T-cell (primary cell): ENCODE measurements at regions not wholly inside any gene's neighbourhood (a gene's known extent, or its start where the extent isn't known, plus 50 kb on each side); places are given as distances from the start of the nearest gene placed in this dataset.

Experiments used
- ATAC-seq, 4 experiments: fragments of 200-7000 bp in 3 of 4; fragments of 150-1000 bp in 1 of 4; cut with Tn5 transposase; replicated peaks in 1 of 4; 1 replicate in 3 of 4; 2 replicates in 1 of 4; pipeline ENCODE4 v1.10.0; 2021; ENCODE audit warnings: moderate library complexity in 3 of 4, mild to moderate bottlenecking in 2 of 4, moderate number of reproducible peaks in 1 of 4
- CTCF ChIA-PET, 2 donors: fragments of 300-600 bp; sonication (Branson Sonifier 250); formaldehyde crosslinking; loops; one replicate each; lab custom pipeline; 2022; ENCODE audit warnings: antibody characterized with exemption in 2 of 2; lab: Charles Lee
- POLR2A ChIA-PET, 2 donors: fragments of 300-600 bp; sonication (Branson Sonifier 250); formaldehyde crosslinking; loops; one replicate each; lab custom pipeline; 2022; ENCODE audit warnings: antibody characterized with exemption in 2 of 2; lab: Charles Lee
- DNase-seq, 35 experiments: peaks; one replicate each; pipeline versions ENCODE4 v3.0.0 to v3.0.0-alpha.2; 2013 to 2023
- H3K27ac ChIP-seq: one replicate; pipeline ENCODE4 v1.5.1; 2013; ENCODE audit warnings: low read length
- H3K27me3 ChIP-seq, 2 experiments: replicated peaks in 1 of 2; 1 replicate in 1 of 2; 2 replicates in 1 of 2; pipeline versions ENCODE4 v1.6.1 to v1.7.0; 2013; ENCODE audit warnings: low read length in 1 of 2, mixed read lengths in 1 of 2; ENCODE audit not compliant: control insufficient read depth in 2 of 2, insufficient read depth in 2 of 2; ENCODE audit errors: extremely low read depth in 1 of 2
- H3K36me3 ChIP-seq, 2 donors: 1 replicate in 1 of 2; 2 replicates in 1 of 2; pipeline versions ENCODE4 v1.6.1 to v1.7.0; 2013; ENCODE audit warnings: low read length in 1 of 2; ENCODE audit not compliant: control insufficient read depth in 2 of 2, insufficient read depth in 1 of 2; ENCODE audit errors: extremely low read depth in 1 of 2
- H3K4me1 ChIP-seq, 2 experiments: 1 replicate in 1 of 2; 2 replicates in 1 of 2; pipeline versions ENCODE4 v1.6.1 to v1.7.0; 2013; ENCODE audit warnings: low read length in 2 of 2, mixed read lengths in 1 of 2; ENCODE audit not compliant: insufficient read depth in 2 of 2, control insufficient read depth in 1 of 2; ENCODE audit errors: extremely low read depth in 1 of 2
- H3K4me3 ChIP-seq, 2 donors: 1 replicate in 1 of 2; 2 replicates in 1 of 2; pipeline versions ENCODE4 v1.5.1 to v1.7.0; 2013; ENCODE audit warnings: mild to moderate bottlenecking in 2 of 2, low read length in 1 of 2, moderate library complexity in 1 of 2; ENCODE audit not compliant: control insufficient read depth in 1 of 2; ENCODE audit errors: extremely low read depth in 1 of 2
- H3K9me3 ChIP-seq: 2 replicates; pipeline ENCODE4 v1.7.0; 2013
- H3K27ac Mint-ChIP-seq, 2 donors: one replicate each; pipeline ENCODE4 v1.8.0; 2020 to 2021; ENCODE audit warnings: mild to moderate bottlenecking in 2 of 2, mixed read lengths in 2 of 2
- H3K27me3 Mint-ChIP-seq, 2 donors: one replicate each; pipeline ENCODE4 v1.8.0; 2021 to 2022; ENCODE audit warnings: mixed read lengths in 2 of 2
- H3K36me3 Mint-ChIP-seq: one replicate; pipeline ENCODE4 v1.8.0; 2021; ENCODE audit warnings: mixed read lengths
- H3K4me1 Mint-ChIP-seq, 3 donors: one replicate each; pipeline ENCODE4 v1.8.0; 2020 to 2022; ENCODE audit warnings: mixed read lengths in 3 of 3, mild to moderate bottlenecking in 1 of 3
- H3K4me3 Mint-ChIP-seq, 3 donors: one replicate each; pipeline ENCODE4 v1.8.0; 2020 to 2022; ENCODE audit warnings: mild to moderate bottlenecking in 3 of 3, mixed read lengths in 3 of 3, moderate library complexity in 3 of 3
- H3K9me3 Mint-ChIP-seq, 3 donors: one replicate each; pipeline ENCODE4 v1.8.0; 2020 to 2022; ENCODE audit warnings: mixed read lengths in 3 of 3
- WGBS: methylation state at CpG from one replicate; pipeline ENCODE4 v1.1.5; 2013; ENCODE audit warnings: missing lambda C conversion rate; ENCODE audit not compliant: insufficient coverage; 5-methylcytosine and 5-hydroxymethylcytosine counted together

- Mint-ChIP-seq H3K4me3 (no peak overlapping the region), H3K27me3 (no peaks in the 10 kb centered on the region), H3K9me3 (peaks cover 0 to 10% (median 0%) of the 10 kb centered on the region in 3 donors), H3K27ac (no peak overlapping the region), H3K4me1 (no peaks in the 10 kb centered on the region), H3K36me3 (no peaks in the 10 kb centered on the region)
- Histone ChIP-seq H3K4me1 (no peaks in the 10 kb centered on the region), H3K36me3 (no peaks in the 10 kb centered on the region), H3K9me3 (no peaks in the 10 kb centered on the region), H3K27me3 (no peaks in the 10 kb centered on the region), H3K4me3 (no peak overlapping the region), H3K27ac (no peak overlapping the region)
- ChIA-PET POLR2A (no interaction called here), CTCF (interaction anchor here in 1 of 2 donors (0.7 kb wide), 1 partner anchor 138 kb away, joined by 3 read pairs; no protein-coding TSS in a partner anchor)
- DNase-seq (no peak), ATAC-seq (no peak)
- WGBS: no CpG with 5 or more reads among the region's 2 CpGs
Observed at GRCh38 chr5:158599157-158599556, 500.6 kb downstream of the EBF1 start.

- no peaks in the 10 kb centered on the region for H3K27me3 Mint-ChIP-seq
- CTCF ChIA-PET: no interaction called here
- no peaks in the 10 kb centered on the region for H3K36me3 Mint-ChIP-seq
- H3K4me1 ChIP-seq: peaks cover 0 to 3% of the 10 kb centered on the region in 2 experiments
- H3K4me1 Mint-ChIP-seq: peaks cover 0 to 3% (median 0%) of the 10 kb centered on the region in 3 donors
- no peak overlapping the region for H3K4me3 ChIP-seq
- H3K27ac Mint-ChIP-seq: no peak overlapping the region
- H3K27ac ChIP-seq: no peak overlapping the region
- no peaks in the 10 kb centered on the region for H3K9me3 ChIP-seq
- peaks cover 0 to 10% (median 0%) of the 10 kb centered on the region in 3 donors for H3K9me3 Mint-ChIP-seq
- DNase-seq: no peak
- no peaks in the 10 kb centered on the region for H3K27me3 ChIP-seq
- no peak for ATAC-seq
- 100% methylated on average over 2 of the region's 5 CpGs for WGBS
- H3K4me3 Mint-ChIP-seq: no peak overlapping the region
- POLR2A ChIA-PET: no interaction called here
- no peaks in the 10 kb centered on the region for H3K36me3 ChIP-seq
Observed at GRCh38 chr5:158594595-158595242, 505.0 kb downstream of the EBF1 start.

- H3K27me3 ChIP-seq: no peaks in the 10 kb centered on the region
- peaks cover 0 to 3% (median 0%) of the 10 kb centered on the region in 3 donors for H3K4me1 Mint-ChIP-seq
- ChIA-PET CTCF (no interaction called here), POLR2A (no interaction called here)
- H3K9me3 Mint-ChIP-seq: peaks cover 0 to 10% (median 0%) of the 10 kb centered on the region in 3 donors
- no peaks in the 10 kb centered on the region for H3K36me3 Mint-ChIP-seq
- no peaks in the 10 kb centered on the region for H3K27me3 Mint-ChIP-seq
- H3K4me1 ChIP-seq: peaks cover 0 to 3% of the 10 kb centered on the region in 2 experiments
- ATAC-seq (no peak), DNase-seq (no peak)
- WGBS: no CpG with 5 or more reads among the region's 1 CpG
- H3K27ac Mint-ChIP-seq: no peak overlapping the region
- no peak overlapping the region for H3K27ac ChIP-seq
- no peaks in the 10 kb centered on the region for H3K9me3 ChIP-seq
- no peak overlapping the region for H3K4me3 ChIP-seq
- no peaks in the 10 kb centered on the region for H3K36me3 ChIP-seq
- H3K4me3 Mint-ChIP-seq: no peak overlapping the region
Observed at GRCh38 chr5:158593925-158594324, 505.8 kb downstream of the EBF1 start.

DNA sequence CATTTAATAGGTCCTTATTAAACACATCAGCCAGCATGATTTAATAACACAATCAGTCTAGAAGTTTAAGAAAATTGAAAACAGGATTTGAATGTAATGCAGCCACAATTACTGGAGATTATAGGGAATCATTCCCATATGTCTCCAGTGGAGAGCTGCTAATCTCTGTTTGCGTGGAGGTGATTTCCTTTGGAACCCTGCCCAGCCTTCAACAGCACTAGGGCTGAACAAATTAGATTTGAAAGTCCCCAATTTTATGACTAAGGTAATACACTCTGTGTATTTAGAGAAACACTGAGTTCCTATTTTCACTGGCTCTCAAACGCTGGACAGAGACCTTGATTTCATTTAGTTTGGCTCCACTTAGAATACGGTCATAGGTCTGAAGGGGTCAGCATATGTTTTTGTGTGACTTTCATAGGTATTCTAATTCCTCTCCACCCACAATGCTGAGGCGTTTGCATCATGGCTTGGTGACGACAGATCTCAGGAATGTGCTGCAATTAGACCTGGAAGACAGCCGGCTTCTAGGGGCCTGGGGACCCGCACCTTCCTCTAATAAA lies 508.3 kb downstream of the EBF1 start:
- H3K36me3 Mint-ChIP-seq: no peaks in the 10 kb centered on the region
- CTCF ChIA-PET: no interaction called here

GRCh38 chr5:158590746-158591300 lies 508.9 kb downstream of the EBF1 start:
- 100% methylated on average over 1 of the region's 2 CpGs for WGBS
- POLR2A ChIA-PET: no interaction called here
- no peak for ATAC-seq

More for the DNA sequence above, 508.3 kb downstream of the EBF1 start:
- Mint-ChIP-seq H3K27ac (no peak overlapping the region), H3K27me3 (no peaks in the 10 kb centered on the region), H3K4me3 (no peak overlapping the region), H3K9me3 (peaks cover 0 to 3% (median 0%) of the 10 kb centered on the region in 3 donors), H3K4me1 (peaks cover 0 to 3% (median 0%) of the 10 kb centered on the region in 3 donors)
- peaks cover 0 to 3% of the 10 kb centered on the region in 2 experiments for H3K4me1 ChIP-seq
- DNase-seq (no peak), ATAC-seq (no peak)
- no peak overlapping the region for H3K27ac ChIP-seq
- POLR2A ChIA-PET: no interaction called here
- H3K36me3 ChIP-seq: no peaks in the 10 kb centered on the region
- no peaks in the 10 kb centered on the region for H3K27me3 ChIP-seq
- no peaks in the 10 kb centered on the region for H3K9me3 ChIP-seq
- H3K4me3 ChIP-seq: no peak overlapping the region
- WGBS: 76% methylated on average over 4 of the region's 7 CpGs

DNA sequence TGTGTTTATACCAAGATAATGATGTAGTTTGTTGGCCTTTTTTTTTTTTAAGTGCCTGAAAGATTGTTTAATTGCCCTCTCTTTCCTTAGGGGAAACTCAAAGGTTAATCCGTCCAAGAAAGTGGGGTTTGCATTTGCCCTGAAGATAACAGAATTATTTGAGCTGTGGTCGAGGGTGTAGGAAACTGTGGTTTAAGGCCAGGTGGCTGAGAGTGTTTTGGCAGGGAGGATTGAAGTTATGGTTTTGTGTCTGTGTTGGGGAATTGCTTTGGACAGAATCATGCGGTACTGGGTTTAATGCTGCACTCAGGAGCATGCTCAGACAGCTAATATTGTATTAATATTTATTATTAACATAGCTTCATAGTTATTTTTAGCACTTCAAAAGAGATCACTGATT lies 509.8 kb downstream of the EBF1 start:
- H3K4me1 Mint-ChIP-seq: peaks cover 0 to 3% (median 0%) of the 10 kb centered on the region in 3 donors
- H3K27me3 Mint-ChIP-seq: peaks cover 0 to 2% of the 10 kb centered on the region in 2 donors
- 25% methylated on average over 2 of the region's 3 CpGs for WGBS
- Histone ChIP-seq H3K9me3 (no peaks in the 10 kb centered on the region), H3K4me1 (peaks cover 0 to 3% of the 10 kb centered on the region in 2 experiments), H3K27ac (no peak overlapping the region), H3K4me3 (no peak overlapping the region), H3K27me3 (peaks cover 0 to 3% of the 10 kb centered on the region in 2 experiments), H3K36me3 (no peaks in the 10 kb centered on the region)
- H3K36me3 Mint-ChIP-seq: no peaks in the 10 kb centered on the region
- DNase-seq (no peak), ATAC-seq (no peak)
- H3K4me3 Mint-ChIP-seq: no peak overlapping the region
- peaks cover 6 to 11% (median 7%) of the 10 kb centered on the region in 3 donors for H3K9me3 Mint-ChIP-seq
- H3K27ac Mint-ChIP-seq: no peak overlapping the region
- ChIA-PET CTCF (no interaction called here), POLR2A (no interaction called here)

More at GRCh38 chr5:158590746-158591300, 508.9 kb downstream of the EBF1 start:
- H3K27me3 Mint-ChIP-seq: no peaks in the 10 kb centered on the region
- DNase-seq: no peak
- H3K4me3 ChIP-seq: no peak overlapping the region
- no peak overlapping the region for H3K27ac Mint-ChIP-seq
- H3K36me3 Mint-ChIP-seq: no peaks in the 10 kb centered on the region
- H3K4me1 ChIP-seq: peaks cover 0 to 3% of the 10 kb centered on the region in 2 experiments
- peaks cover 0 to 3% of the 10 kb centered on the region in 2 experiments for H3K27me3 ChIP-seq
- CTCF ChIA-PET: no interaction called here
- H3K9me3 Mint-ChIP-seq: peaks cover 0 to 4% (median 0%) of the 10 kb centered on the region in 3 donors
- H3K27ac ChIP-seq: no peak overlapping the region
- no peaks in the 10 kb centered on the region for H3K36me3 ChIP-seq
- no peak overlapping the region for H3K4me3 Mint-ChIP-seq
- H3K4me1 Mint-ChIP-seq: peaks cover 0 to 3% (median 0%) of the 10 kb centered on the region in 3 donors
- H3K9me3 ChIP-seq: no peaks in the 10 kb centered on the region
